OCI-LY7 (cell line): ENCODE measurements at regions not wholly inside any gene's neighbourhood (a gene's known extent, or its start where the extent isn't known, plus 50 kb on each side); places are given as distances from the start of the nearest gene placed in this dataset.

ENCODE experiments used
- CTCF ChIP-seq: fragments of 200-600 bp; sonication (generic); conservative IDR thresholded peaks from 2 replicates; pipeline ENCODE4 v1.5.1; 2014; ENCODE audit warnings: mild to moderate bottlenecking, antibody characterized with exemption, low read length, moderate library complexity, mixed read lengths
- EZH2phosphoT487 ChIP-seq: fragments of 200-600 bp; sonication (generic); IDR thresholded peaks from 2 replicates; pipeline ENCODE4 v1.6.1; 2018; ENCODE audit warnings: low read depth, borderline replicate concordance, mild to moderate bottlenecking, mixed run types, antibody characterized with exemption, low read length, moderate library complexity, mixed read lengths

- TF ChIP-seq CTCF (no peak), EZH2phosphoT487 (no peak)
These were observed 361.3 kb upstream of the MKI67 start for GRCh38 chr10:128487517-128487916.
